Common myeloid progenitor, CD34-positive (primary cell): ENCODE measurements at regions not wholly inside any gene's neighbourhood (a gene's known extent, or its start where the extent isn't known, plus 50 kb on each side); places are given as distances from the start of the nearest gene placed in this dataset.

Experiments
- CTCF ChIA-PET: fragments of 350-600 bp; sonication (Branson Sonifier 250); formaldehyde crosslinking; loops from one replicate; lab custom pipeline; 2021; ENCODE audit warnings: antibody characterized with exemption; lab: Charles Lee
- POLR2A ChIA-PET: fragments of 350-600 bp; sonication (Branson Sonifier 250); formaldehyde crosslinking; loops from one replicate; lab custom pipeline; 2021; ENCODE audit warnings: antibody characterized with exemption; lab: Charles Lee
- DNase-seq, 3 donors: peaks; one replicate each; pipeline versions ENCODE4 v3.0.0 to v3.0.0-alpha.2; 2013
- H3K27ac ChIP-seq, 2 experiments: 1 replicate in 1 of 2; 2 replicates in 1 of 2; pipeline ENCODE4 v1.7.0; 2013; ENCODE audit warnings: inconsistent platforms in 2 of 2, low read length in 2 of 2, mild to moderate bottlenecking in 2 of 2, low read depth in 1 of 2, moderate library complexity in 1 of 2; ENCODE audit not compliant: severe bottlenecking in 2 of 2, insufficient read depth in 1 of 2, poor library complexity in 1 of 2
- H3K27me3 ChIP-seq, 5 experiments: replicated peaks in 2 of 5; 1 replicate in 3 of 5; 2 replicates in 2 of 5; pipeline versions ENCODE4 v1.6.1 to v1.7.0; 2013; ENCODE audit warnings: low read length in 4 of 5, mild to moderate bottlenecking in 2 of 5, moderate library complexity in 2 of 5, inconsistent platforms in 1 of 5; ENCODE audit not compliant: insufficient read depth in 5 of 5, control insufficient read depth in 4 of 5
- H3K36me3 ChIP-seq, 4 experiments: 1 replicate in 2 of 4; 2 replicates in 2 of 4; pipeline versions ENCODE4 v1.6.1 to v1.7.0; 2013; ENCODE audit warnings: low read length in 3 of 4, control low read depth in 1 of 4, mild to moderate bottlenecking in 1 of 4; ENCODE audit not compliant: control insufficient read depth in 4 of 4, insufficient read depth in 4 of 4
- H3K4me1 ChIP-seq, 4 experiments: 1 replicate in 3 of 4; 2 replicates in 1 of 4; pipeline versions ENCODE4 v1.6.1 to v1.7.1; 2013; ENCODE audit warnings: low read length in 3 of 4, mild to moderate bottlenecking in 3 of 4, control low read depth in 1 of 4, inconsistent platforms in 1 of 4, moderate library complexity in 1 of 4; ENCODE audit not compliant: control insufficient read depth in 4 of 4, insufficient read depth in 4 of 4; ENCODE audit errors: control extremely low read depth in 1 of 4
- H3K4me3 ChIP-seq, 7 experiments: 1 replicate in 4 of 7; 2 replicates in 3 of 7; pipeline versions ENCODE4 v1.5.1 to v1.7.0; 2013; ENCODE audit warnings: mild to moderate bottlenecking in 7 of 7, low read length in 6 of 7, moderate library complexity in 6 of 7, inconsistent platforms in 2 of 7, low read depth in 2 of 7, control low read depth in 1 of 7; ENCODE audit not compliant: insufficient read depth in 4 of 7, control insufficient read depth in 1 of 7; ENCODE audit errors: extremely low read depth in 1 of 7
- H3K9me3 ChIP-seq, 5 experiments: 1 replicate in 4 of 5; 2 replicates in 1 of 5; pipeline versions ENCODE4 v1.6.1 to v1.7.1; 2013; ENCODE audit warnings: low read length in 4 of 5, mild to moderate bottlenecking in 2 of 5, inconsistent platforms in 1 of 5, low read depth in 1 of 5, moderate library complexity in 1 of 5; ENCODE audit not compliant: control insufficient read depth in 4 of 5, insufficient read depth in 2 of 5; ENCODE audit errors: control extremely low read depth in 1 of 5
- WGBS: methylation state at CpG from one replicate; pipeline ENCODE4 v1.1.5; 2013; ENCODE audit not compliant: insufficient coverage; 5-methylcytosine and 5-hydroxymethylcytosine counted together

DNA sequence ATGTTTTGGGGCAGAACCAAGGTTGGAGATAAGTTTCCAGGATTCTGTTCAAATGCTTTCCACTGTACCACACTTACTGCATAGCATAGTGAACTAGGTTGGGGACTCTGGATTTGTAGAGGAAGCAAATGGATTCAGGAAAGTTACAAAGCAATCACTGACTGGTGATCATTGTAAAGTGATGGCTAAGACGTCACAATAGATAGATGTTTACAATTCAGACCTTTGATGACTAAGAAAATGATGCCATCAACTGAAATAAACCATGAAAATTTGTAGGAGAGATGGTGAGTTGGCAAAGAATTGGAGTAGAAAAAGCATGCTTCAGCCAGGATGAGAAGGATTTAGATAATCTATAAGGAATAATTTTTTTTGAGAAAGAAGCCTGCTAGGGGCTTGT is 178.0 kb downstream of the UBE2E3 start:
- no peak for DNase-seq
- Histone ChIP-seq H3K36me3 (no peaks in the 10 kb centered on the region), H3K27ac (no peak overlapping the region), H3K27me3 (no peaks in the 10 kb centered on the region), H3K4me3 (no peak overlapping the region), H3K9me3 (peaks cover 0 to 11% (median 4%) of the 10 kb centered on the region in 5 experiments), H3K4me1 (peaks cover 3 to 5% (median 5%) of the 10 kb centered on the region in 4 experiments)
- CTCF ChIA-PET = no interaction called here
- no CpG with 5 or more reads among the region's 1 CpG for WGBS
- POLR2A ChIA-PET = no interaction called here

DNA sequence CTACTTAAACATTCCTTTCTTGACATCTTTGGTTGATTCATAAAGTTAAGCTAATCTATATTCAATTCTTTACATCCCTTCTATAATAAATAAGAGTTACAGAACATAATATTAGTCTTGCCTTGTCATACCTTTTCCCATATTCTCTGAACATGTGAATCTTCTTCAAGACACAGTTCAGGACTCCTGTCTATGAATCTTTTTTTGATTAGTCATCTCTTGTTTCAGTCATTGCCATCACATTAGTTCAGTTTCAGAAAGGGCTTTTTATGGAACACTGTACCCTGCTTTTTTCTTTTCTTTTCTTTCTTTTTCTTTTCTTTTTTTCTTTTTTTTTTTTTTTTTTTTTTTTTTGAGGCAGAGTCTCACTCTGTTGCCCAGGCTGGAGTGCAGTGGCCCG is 181.2 kb downstream of the UBE2E3 start:
- Histone ChIP-seq H3K27me3 (no peaks in the 10 kb centered on the region), H3K27ac (no peak overlapping the region), H3K4me1 (peaks cover 8 to 26% (median 14%) of the 10 kb centered on the region in 4 experiments), H3K4me3 (no peak overlapping the region), H3K36me3 (no peaks in the 10 kb centered on the region), H3K9me3 (peaks cover 0 to 7% (median 3%) of the 10 kb centered on the region in 5 experiments)
- 100% methylated on average over 1 of the region's 1 CpG for WGBS
- CTCF ChIA-PET = no interaction called here
- POLR2A ChIA-PET = no interaction called here
- no peak for DNase-seq

DNA sequence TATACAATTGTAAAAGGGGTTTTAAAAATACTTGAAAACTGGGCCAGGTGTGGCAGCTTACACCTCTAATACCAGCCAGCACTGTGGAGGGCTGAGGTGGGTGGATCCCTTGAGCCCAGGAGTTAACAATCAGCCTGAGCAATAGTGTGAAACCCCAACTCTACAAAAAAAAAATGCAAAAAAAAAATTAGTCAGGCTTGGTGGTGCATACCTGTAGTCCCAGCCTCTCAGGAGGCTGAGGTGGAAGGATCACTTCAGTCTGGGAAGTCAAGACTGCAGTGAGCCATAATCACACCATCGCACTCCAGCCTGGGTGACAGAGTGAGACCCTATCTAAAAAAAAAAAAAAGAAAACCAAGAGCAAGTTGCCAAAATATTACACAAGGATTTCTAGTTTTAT is 182.7 kb downstream of the UBE2E3 start:
- peak in 2 of 3 donors; percentile 36 to 37 for DNase-seq
- H3K36me3 ChIP-seq = no peaks in the 10 kb centered on the region
- ChIA-PET CTCF (no interaction called here), POLR2A (no interaction called here)
- H3K4me1 ChIP-seq = peaks cover 8 to 26% (median 14%) of the 10 kb centered on the region in 4 experiments
- H3K9me3 ChIP-seq = peaks cover 0 to 8% (median 0%) of the 10 kb centered on the region in 5 experiments
- no peak overlapping the region for H3K4me3 ChIP-seq
- no CpG with 5 or more reads among the region's 1 CpG for WGBS
- H3K27ac ChIP-seq = no peak overlapping the region
- H3K27me3 ChIP-seq = no peaks in the 10 kb centered on the region

DNA sequence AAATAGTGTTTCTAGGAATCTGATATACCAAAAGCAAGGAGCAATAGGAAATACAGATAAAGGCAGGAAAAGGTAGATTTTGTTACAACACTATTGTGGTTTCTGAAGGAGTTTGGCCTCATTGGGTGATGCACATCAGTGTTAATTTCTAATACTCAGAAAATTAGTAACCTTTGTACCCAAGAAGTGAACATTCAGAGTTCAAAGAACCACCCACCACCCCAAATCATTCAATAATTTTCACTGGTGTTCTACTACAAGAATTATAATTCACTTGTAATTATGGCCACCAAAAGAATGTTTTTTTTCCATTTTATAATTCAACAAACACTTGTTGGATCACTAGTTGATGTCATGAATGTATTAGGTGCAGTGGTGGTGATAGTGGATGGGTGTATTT is 183.3 kb downstream of the UBE2E3 start:
- H3K4me3 ChIP-seq = no peak overlapping the region
- peaks cover 8 to 26% (median 14%) of the 10 kb centered on the region in 4 experiments for H3K4me1 ChIP-seq
- peaks cover 0 to 9% (median 0%) of the 10 kb centered on the region in 5 experiments for H3K9me3 ChIP-seq
- H3K27me3 ChIP-seq = no peaks in the 10 kb centered on the region
- DNase-seq = no peak
- ChIA-PET CTCF (no interaction called here), POLR2A (no interaction called here)
- H3K36me3 ChIP-seq = no peaks in the 10 kb centered on the region
- H3K27ac ChIP-seq = no peak overlapping the region

DNA sequence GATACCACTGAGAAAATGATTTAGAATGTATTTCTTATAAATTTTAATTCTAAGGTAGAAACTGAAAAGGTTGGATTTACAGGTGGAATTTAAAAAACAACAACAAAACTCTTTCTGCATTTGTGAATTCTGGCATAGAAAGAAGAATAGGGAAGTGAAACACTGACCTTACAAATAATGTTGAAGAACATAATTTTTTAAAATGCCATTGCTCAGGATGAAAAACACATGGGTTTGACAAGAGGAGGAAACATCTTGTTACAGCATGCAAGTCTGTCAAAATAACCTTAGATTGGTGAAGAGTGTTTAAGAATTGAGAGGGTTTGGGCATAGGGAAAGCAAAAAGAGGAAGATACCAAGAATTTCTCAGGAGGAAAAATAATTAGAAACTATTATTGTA is 184.3 kb downstream of the UBE2E3 start:
- Histone ChIP-seq H3K36me3 (no peaks in the 10 kb centered on the region), H3K4me3 (peak overlapping the region in 1 of 7 experiments; percentile 51), H3K27me3 (no peaks in the 10 kb centered on the region), H3K9me3 (peaks cover 0 to 9% (median 0%) of the 10 kb centered on the region in 5 experiments), H3K27ac (no peak overlapping the region), H3K4me1 (peaks cover 8 to 26% (median 14%) of the 10 kb centered on the region in 4 experiments)
- ChIA-PET POLR2A (no interaction called here), CTCF (no interaction called here)
- peak in 2 of 3 donors; percentile 55 to 68 for DNase-seq

DNA sequence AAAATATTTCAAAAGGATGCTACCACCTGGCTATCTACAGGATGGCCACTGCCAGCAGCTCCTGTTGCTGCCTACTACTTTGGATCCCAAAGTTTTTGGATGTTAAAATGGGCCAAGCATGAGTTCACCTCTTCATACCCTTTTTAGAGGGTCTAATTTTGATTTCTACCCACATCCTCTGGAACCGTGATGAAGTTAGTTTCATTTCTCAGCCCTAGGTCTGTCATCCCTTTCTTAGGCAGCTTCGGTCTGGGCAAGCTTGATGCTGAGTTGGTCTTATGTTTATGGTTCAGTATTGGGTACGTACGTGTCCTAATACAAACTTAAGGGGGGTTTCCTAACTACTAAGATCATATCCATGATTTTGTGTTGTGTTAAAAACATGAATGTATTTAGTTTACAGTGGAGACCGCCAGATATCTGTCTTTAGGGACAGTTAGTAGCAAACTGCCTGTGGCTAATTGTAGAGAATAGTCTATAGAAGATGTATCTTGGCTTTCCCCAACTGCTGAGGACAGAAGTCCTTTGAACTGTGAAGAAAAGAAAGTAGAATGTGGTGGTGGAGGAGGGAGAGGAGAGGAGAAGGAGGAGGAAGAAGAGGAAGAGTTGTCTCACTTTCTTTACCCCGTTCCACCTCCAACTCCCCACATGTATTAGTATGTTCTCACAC is 184.9 kb downstream of the UBE2E3 start:
- CTCF ChIA-PET = no interaction called here
- Histone ChIP-seq H3K36me3 (no peaks in the 10 kb centered on the region), H3K27ac (peak overlapping the region in 1 of 2 experiments; percentile 51), H3K9me3 (peaks cover 0 to 9% (median 0%) of the 10 kb centered on the region in 5 experiments), H3K27me3 (no peaks in the 10 kb centered on the region), H3K4me1 (peaks cover 8 to 30% (median 14%) of the 10 kb centered on the region in 4 experiments), H3K4me3 (peak overlapping the region in 1 of 7 experiments; percentile 51)
- WGBS = 22% methylated on average over 4 of the region's 6 CpGs
- POLR2A ChIA-PET = no interaction called here
- peak in 2 of 3 donors; percentile 73 to 80 for DNase-seq

DNA sequence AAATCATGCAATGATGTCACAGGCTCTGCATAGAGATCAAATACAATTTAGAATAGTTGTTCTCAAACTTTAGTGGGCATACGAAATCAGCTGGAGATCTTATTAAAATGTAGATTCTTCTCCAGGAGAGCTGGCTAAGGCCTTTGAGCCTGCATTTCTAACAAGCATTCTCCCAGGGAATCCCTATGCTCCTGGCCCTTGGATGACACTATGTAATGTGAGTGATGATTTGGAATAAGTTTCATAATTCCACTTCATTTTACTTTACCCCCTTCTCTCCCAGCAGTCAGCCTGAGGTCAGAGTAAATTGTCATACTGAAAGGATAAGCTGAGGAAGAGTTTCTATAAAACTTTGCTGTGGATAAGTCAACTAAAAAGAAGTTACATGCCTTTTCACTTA is 189.1 kb downstream of the UBE2E3 start:
- Histone ChIP-seq H3K9me3 (peaks cover 0 to 9% (median 0%) of the 10 kb centered on the region in 5 experiments), H3K4me3 (no peak overlapping the region), H3K27me3 (no peaks in the 10 kb centered on the region), H3K36me3 (no peaks in the 10 kb centered on the region), H3K4me1 (peaks cover 5 to 17% (median 5%) of the 10 kb centered on the region in 4 experiments), H3K27ac (no peak overlapping the region)
- 100% methylated on average over 1 of the region's 1 CpG for WGBS
- no peak for DNase-seq
- ChIA-PET CTCF (interaction anchor here (0.6 kb wide), 1 partner anchor 65 kb away, joined by 3 read pairs; no protein-coding TSS in a partner anchor), POLR2A (no interaction called here)
